HEK293T (cell line): ENCODE measurements at regions not wholly inside any gene's neighbourhood (a gene's known extent, or its start where the extent isn't known, plus 50 kb on each side); places are given as distances from the start of the nearest gene placed in this dataset.

Experiments
- ELF4 ChIP-seq: fragments of 450-650 bp; IDR thresholded peaks from 2 replicates; pipeline ENCODE4 v1.6.1; 2017; ENCODE audit warnings: antibody characterized with exemption
- FOXA1 ChIP-seq: fragments of 450-650 bp; IDR thresholded peaks from 2 replicates; pipeline ENCODE4 v1.6.1; 2016; ENCODE audit warnings: mild to moderate bottlenecking
- FOXM1 ChIP-seq: fragments of 450-650 bp; IDR thresholded peaks from 2 replicates; pipeline ENCODE4 v1.6.1; 2017; ENCODE audit warnings: mild to moderate bottlenecking, borderline replicate concordance
- L3MBTL2 ChIP-seq: fragments of 450-650 bp; conservative IDR thresholded peaks from 2 replicates; pipeline ENCODE4 v1.6.1; 2016; ENCODE audit warnings: mild to moderate bottlenecking
- NFRKB ChIP-seq: fragments of 450-650 bp; IDR thresholded peaks from 2 replicates; pipeline ENCODE4 v1.6.1; 2016; ENCODE audit warnings: mild to moderate bottlenecking, moderate library complexity
- SP1 ChIP-seq: fragments of 450-650 bp; IDR thresholded peaks from 2 replicates; pipeline ENCODE4 v1.6.1; 2017
- SUZ12 ChIP-seq: fragments of 450-650 bp; IDR thresholded peaks from 2 replicates; pipeline ENCODE4 v1.6.1; 2016; ENCODE audit warnings: mild to moderate bottlenecking
- ZNF384 ChIP-seq: fragments of 450-650 bp; IDR thresholded peaks from 2 replicates; pipeline ENCODE4 v1.6.1; 2016

GRCh38 chr3:46082021-46082420 lies 54.7 kb upstream of the XCR1 start:
- no peak for TF ChIP-seq FOXA1
- no peak for TF ChIP-seq SP1
- no peak for TF ChIP-seq ZNF384
- no peak for TF ChIP-seq NFRKB
- TF ChIP-seq ELF4: no peak
- no peak for TF ChIP-seq SUZ12
- TF ChIP-seq FOXM1: no peak
- TF ChIP-seq L3MBTL2: no peak
